K562 (cell line): ENCODE measurements at regions not wholly inside any gene's neighbourhood (a gene's known extent, or its start where the extent isn't known, plus 50 kb on each side); places are given as distances from the start of the nearest gene placed in this dataset.

Experiments
- ATAC-seq: fragments of 200-7000 bp; cut with Tn5 transposase; 3 replicates; pipeline ENCODE4 v1.9.1; 2020; ENCODE audit warnings: moderate library complexity
- BruUV-seq: library from RNA; stranded (reverse); fragments of 400-500 nt; replicated peaks from 2 replicates; lab custom pipeline; 2021; lab: Mats Ljungman, UMichigan
- CTCF ChIA-PET: fragments of 300-600 bp; formaldehyde crosslinking; extraction: SDS; loops from one replicate; lab custom pipeline; 2021; ENCODE audit warnings: low intra/inter-chr PET ratio; lab: Yijun Ruan, JAX
- POLR2A ChIA-PET: fragments of 300-600, 350-650 bp; sonication (Branson Sonifier 250); formaldehyde crosslinking; extraction: SDS; loops from one replicate; lab custom pipeline; 2021; ENCODE audit warnings: antibody characterized with exemption, inconsistent platforms; lab: Yijun Ruan, JAX
- DNase-seq, 4 experiments: peaks; one replicate each; pipeline versions ENCODE4 v3.0.0 to v3.0.0-alpha.2; 2011 to 2018; ENCODE audit warnings: low spot score in 3 of 4, mixed read lengths in 3 of 4; ENCODE audit errors: extremely low read depth in 1 of 4
- FAIRE-seq: peaks from 2 replicates; lab custom pipeline; 2011; peaks lifted over from hg19 to GRCh38; lab: Jason Lieb, UNC
- H2AFZ ChIP-seq: 2 replicates; pipeline ENCODE4 v1.6.0; 2011; ENCODE audit warnings: low read depth, low read length, control low read depth, inconsistent platforms
- H3K27ac ChIP-seq: fragments of 200-600 bp; 3 replicates; pipeline ENCODE4 v1.8.0; 2011; ENCODE audit warnings: low read depth, mild to moderate bottlenecking, control low read depth, inconsistent platforms, low read length, moderate library complexity, mixed read lengths; ENCODE audit errors: extremely low read depth
- H3K27me3 ChIP-seq, 2 experiments: fragments of 300-600 bp in 1 of 2; 2 replicates in 1 of 2; 3 replicates in 1 of 2; pipeline versions ENCODE4 v1.6.0 to v1.8.0; 2011; ENCODE audit warnings: inconsistent platforms in 2 of 2, low read length in 2 of 2, mild to moderate bottlenecking in 1 of 2, mixed read lengths in 1 of 2, moderate library complexity in 1 of 2; ENCODE audit not compliant: control insufficient read depth in 2 of 2, insufficient read depth in 2 of 2
- H3K36me3 ChIP-seq: fragments of 300-600 bp; 3 replicates; pipeline ENCODE4 v1.8.0; 2011; ENCODE audit warnings: mild to moderate bottlenecking, low read length, inconsistent platforms; ENCODE audit not compliant: control insufficient read depth, insufficient read depth
- H3K4me1 ChIP-seq, 2 experiments: fragments of 200-600 bp in 1 of 2; replicated peaks in 1 of 2; 2 replicates in 1 of 2; 3 replicates in 1 of 2; pipeline versions ENCODE4 v1.5.1 to v1.8.0; 2011; ENCODE audit warnings: inconsistent platforms in 2 of 2, low read length in 2 of 2, mild to moderate bottlenecking in 1 of 2, mixed read lengths in 1 of 2, moderate library complexity in 1 of 2; ENCODE audit not compliant: control insufficient read depth in 2 of 2, insufficient read depth in 2 of 2
- H3K4me2 ChIP-seq: 2 replicates; pipeline ENCODE4 v1.6.1; 2011; ENCODE audit warnings: low read length, control low read depth, inconsistent platforms, mixed read lengths; ENCODE audit not compliant: insufficient read depth
- H3K4me3 ChIP-seq: fragments of 200-600 bp; sonication (generic), shearing (Covaris generic); 2 replicates; pipeline ENCODE4 v1.5.1; 2016; ENCODE audit warnings: control low read depth, inconsistent platforms
- H3K79me2 ChIP-seq: fragments of 200-600 bp; 3 replicates; pipeline ENCODE4 v1.8.0; 2011; ENCODE audit warnings: low read length, inconsistent platforms; ENCODE audit not compliant: control insufficient read depth, insufficient read depth
- H3K9ac ChIP-seq, 2 experiments: 2 replicates each; pipeline versions ENCODE4 v1.6.0 to v1.6.1; 2011; ENCODE audit warnings: low read depth in 2 of 2, low read length in 2 of 2, control low read depth in 1 of 2, inconsistent platforms in 1 of 2, mild to moderate bottlenecking in 1 of 2, mixed read lengths in 1 of 2; ENCODE audit not compliant: insufficient read depth in 1 of 2
- H3K9me1 ChIP-seq: one replicate; pipeline ENCODE4 v1.6.0; 2011; ENCODE audit warnings: inconsistent platforms, mild to moderate bottlenecking, low read length, moderate library complexity; ENCODE audit not compliant: control insufficient read depth, insufficient read depth
- H3K9me3 ChIP-seq: replicated peaks from 2 replicates; pipeline ENCODE4 v1.5.1; 2011; ENCODE audit warnings: low read depth, low read length, inconsistent platforms; ENCODE audit not compliant: control insufficient read depth, insufficient read depth
- H4K20me1 ChIP-seq: replicated peaks from 2 replicates; pipeline ENCODE4 v1.6.1; 2011; ENCODE audit warnings: low read length, inconsistent platforms, mixed read lengths; ENCODE audit not compliant: control insufficient read depth, insufficient read depth
- KLF1 ChIP-seq: fragments of 450-650 bp; IDR thresholded peaks from 2 replicates; pipeline ENCODE4 v1.6.1; 2016; ENCODE audit warnings: missing genetic modification characterization, missing compliant biosample characterization
- LEF1 ChIP-seq: fragments of 450-650 bp; IDR thresholded peaks from 2 replicates; pipeline ENCODE4 v1.6.1; 2016; ENCODE audit warnings: mild to moderate bottlenecking
- RUNX1 ChIP-seq: sonication (generic); IDR thresholded peaks from 2 replicates; pipeline ENCODE4 v1.6.1; 2016; ENCODE audit warnings: antibody characterized with exemption, low read depth
- SPI1 ChIP-seq: IDR thresholded peaks from 2 replicates; pipeline ENCODE4 v1.6.1; 2011; ENCODE audit warnings: low read depth, low read length, control low read depth, borderline replicate concordance
- TAF9B ChIP-seq: fragments of 450-650 bp; IDR thresholded peaks from 2 replicates; pipeline ENCODE4 v1.6.1; 2018; ENCODE audit warnings: mild to moderate bottlenecking; ENCODE audit not compliant: partially characterized antibody
- ZKSCAN1 ChIP-seq: fragments of 150-350 bp; IDR thresholded peaks from 2 replicates; pipeline ENCODE4 v1.6.1; 2016; ENCODE audit warnings: low read depth, low read length
- WGBS: fragments of 100-300 bp; shearing (Covaris generic); methylation state at CpG from one replicate; pipeline ENCODE4 v1.1.6; 2016; ENCODE audit warnings: low coverage, mixed read lengths; ENCODE audit not compliant: insufficient coverage; ENCODE audit errors: missing lambda C conversion rate; 5-methylcytosine and 5-hydroxymethylcytosine counted together
- in situ Hi-C: fragments of 300-500 bp; cut with MboI; formaldehyde crosslinking; loops from 4 replicates; pipeline ENCODE4 v1.15.0; 2018; ENCODE audit warnings: inconsistent platforms, mixed read lengths
- intact Hi-C: fragments of 100-400 bp; cut with micrococcal nuclease; formaldehyde crosslinking; loops from 2 replicates; pipeline ENCODE4 v1.14.2; 2022
- TF ChIP-seq, protein P1 (sequence below): fragments of 250-450 bp; sonication (Bioruptor Pico); IDR thresholded peaks from 2 replicates; pipeline ENCODE4 v1.5.0; 2021; ENCODE audit warnings: mild to moderate bottlenecking, borderline replicate concordance
- TF ChIP-seq, protein P2 (sequence below): fragments of 200-800 bp; sonication (Bioruptor generic); IDR thresholded peaks from 2 replicates; pipeline ENCODE4 v1.6.1; 2017; ENCODE audit warnings: missing genetic modification characterization, missing compliant biosample characterization
- TF ChIP-seq, protein P3 (sequence below): fragments of 250-450 bp; sonication (Bioruptor Pico); IDR thresholded peaks from 2 replicates; pipeline ENCODE4 v1.8.0; 2022; ENCODE audit warnings: moderate library complexity, mild to moderate bottlenecking, inconsistent platforms
- TF ChIP-seq, protein P4 (sequence below): sonication (generic); formaldehyde crosslinking; IDR thresholded peaks from 2 replicates; pipeline ENCODE4 v1.8.0; 2022; ENCODE audit warnings: mild to moderate bottlenecking, low read depth, missing genetic modification reagents

DNA sequence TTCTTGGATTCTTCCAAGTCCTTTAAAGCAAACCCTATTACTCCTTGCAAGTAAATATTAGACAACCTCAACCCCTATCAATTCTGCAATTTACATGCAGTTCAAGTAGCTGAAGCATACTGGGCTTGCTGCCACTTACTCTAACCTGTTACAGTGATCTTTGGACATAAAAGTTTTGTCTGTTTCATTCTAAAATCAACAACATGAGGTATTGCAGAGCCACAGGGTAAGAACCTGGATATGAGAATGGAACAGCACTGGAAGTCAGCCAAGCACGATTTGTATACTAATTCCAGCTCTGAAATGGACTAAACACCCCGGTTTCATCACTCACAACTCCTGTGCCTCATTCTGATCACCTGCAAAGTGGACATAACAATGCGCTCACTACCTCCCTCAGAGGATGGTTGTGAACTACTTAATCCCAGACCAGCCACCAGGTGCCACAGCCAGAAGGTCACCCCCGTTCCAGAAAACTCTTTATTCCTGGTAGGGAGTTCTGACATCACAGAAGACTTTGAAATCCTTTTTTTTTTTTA, 270.0 kb downstream of the ADGB start (continued):
- TF ChIP-seq, protein P1, sequence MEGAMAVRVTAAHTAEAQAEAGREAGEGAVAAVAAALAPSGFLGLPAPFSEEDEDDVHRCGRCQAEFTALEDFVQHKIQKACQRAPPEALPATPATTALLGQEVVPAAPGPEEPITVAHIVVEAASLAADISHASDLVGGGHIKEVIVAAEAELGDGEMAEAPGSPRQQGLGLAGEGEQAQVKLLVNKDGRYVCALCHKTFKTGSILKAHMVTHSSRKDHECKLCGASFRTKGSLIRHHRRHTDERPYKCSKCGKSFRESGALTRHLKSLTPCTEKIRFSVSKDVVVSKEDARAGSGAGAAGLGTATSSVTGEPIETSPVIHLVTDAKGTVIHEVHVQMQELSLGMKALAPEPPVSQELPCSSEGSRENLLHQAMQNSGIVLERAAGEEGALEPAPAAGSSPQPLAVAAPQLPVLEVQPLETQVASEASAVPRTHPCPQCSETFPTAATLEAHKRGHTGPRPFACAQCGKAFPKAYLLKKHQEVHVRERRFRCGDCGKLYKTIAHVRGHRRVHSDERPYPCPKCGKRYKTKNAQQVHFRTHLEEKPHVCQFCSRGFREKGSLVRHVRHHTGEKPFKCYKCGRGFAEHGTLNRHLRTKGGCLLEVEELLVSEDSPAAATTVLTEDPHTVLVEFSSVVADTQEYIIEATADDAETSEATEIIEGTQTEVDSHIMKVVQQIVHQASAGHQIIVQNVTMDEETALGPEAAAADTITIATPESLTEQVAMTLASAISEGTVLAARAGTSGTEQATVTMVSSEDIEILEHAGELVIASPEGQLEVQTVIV (CRISPR knock-in tag) = no peak
- TF ChIP-seq KLF1 (tag) (no peak), TAF9B (no peak), SPI1 (no peak)
- TF ChIP-seq, protein P2, sequence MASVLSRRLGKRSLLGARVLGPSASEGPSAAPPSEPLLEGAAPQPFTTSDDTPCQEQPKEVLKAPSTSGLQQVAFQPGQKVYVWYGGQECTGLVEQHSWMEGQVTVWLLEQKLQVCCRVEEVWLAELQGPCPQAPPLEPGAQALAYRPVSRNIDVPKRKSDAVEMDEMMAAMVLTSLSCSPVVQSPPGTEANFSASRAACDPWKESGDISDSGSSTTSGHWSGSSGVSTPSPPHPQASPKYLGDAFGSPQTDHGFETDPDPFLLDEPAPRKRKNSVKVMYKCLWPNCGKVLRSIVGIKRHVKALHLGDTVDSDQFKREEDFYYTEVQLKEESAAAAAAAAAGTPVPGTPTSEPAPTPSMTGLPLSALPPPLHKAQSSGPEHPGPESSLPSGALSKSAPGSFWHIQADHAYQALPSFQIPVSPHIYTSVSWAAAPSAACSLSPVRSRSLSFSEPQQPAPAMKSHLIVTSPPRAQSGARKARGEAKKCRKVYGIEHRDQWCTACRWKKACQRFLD (CRISPR knock-in tag) = 0 out of 2 replicates have a peak, but pooled peaks have one; percentile 44

DNA sequence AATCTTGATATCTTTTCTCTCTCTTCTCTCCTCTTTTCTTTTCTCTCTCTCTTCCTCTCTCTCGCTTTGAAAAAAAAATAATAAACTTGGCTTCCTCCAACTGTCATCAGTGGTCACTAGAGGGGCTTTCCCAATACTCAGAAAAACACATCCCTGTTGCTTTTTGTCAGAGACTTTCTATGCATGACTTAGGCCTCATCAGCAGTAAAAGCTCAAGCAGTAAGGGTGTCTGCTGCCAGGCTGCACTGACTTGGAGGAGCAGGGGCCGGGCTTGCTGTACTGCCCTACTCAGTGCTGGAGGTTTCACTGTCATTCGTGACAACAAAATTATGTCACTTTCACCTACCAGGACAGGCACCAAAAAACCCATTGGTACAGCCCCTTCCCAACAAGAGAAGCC, 272.0 kb downstream of the ADGB start:
- DNase-seq = no peak
- POLR2A ChIA-PET = interaction anchor here (1.1 kb wide), 1 partner anchor 361 kb away, joined by 3 read pairs; no protein-coding TSS in a partner anchor
- Histone ChIP-seq H3K4me2 (no peak overlapping the region), H3K36me3 (no peaks in the 10 kb centered on the region), H3K79me2 (no peaks in the 10 kb centered on the region), H3K27me3 (no peaks in the 10 kb centered on the region), H4K20me1 (no peaks in the 10 kb centered on the region), H3K27ac (no peak overlapping the region), H3K4me3 (no peak overlapping the region), H3K4me1 (peaks cover 9 to 36% of the 10 kb centered on the region in 2 experiments)
- no peak for TF ChIP-seq LEF1
- TF ChIP-seq, protein P3, sequence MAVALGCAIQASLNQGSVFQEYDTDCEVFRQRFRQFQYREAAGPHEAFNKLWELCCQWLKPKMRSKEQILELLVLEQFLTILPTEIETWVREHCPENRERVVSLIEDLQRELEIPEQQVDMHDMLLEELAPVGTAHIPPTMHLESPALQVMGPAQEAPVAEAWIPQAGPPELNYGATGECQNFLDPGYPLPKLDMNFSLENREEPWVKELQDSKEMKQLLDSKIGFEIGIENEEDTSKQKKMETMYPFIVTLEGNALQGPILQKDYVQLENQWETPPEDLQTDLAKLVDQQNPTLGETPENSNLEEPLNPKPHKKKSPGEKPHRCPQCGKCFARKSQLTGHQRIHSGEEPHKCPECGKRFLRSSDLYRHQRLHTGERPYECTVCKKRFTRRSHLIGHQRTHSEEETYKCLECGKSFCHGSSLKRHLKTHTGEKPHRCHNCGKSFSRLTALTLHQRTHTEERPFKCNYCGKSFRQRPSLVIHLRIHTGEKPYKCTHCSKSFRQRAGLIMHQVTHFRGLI (CRISPR knock-in tag) = no peak
- no peak for TF ChIP-seq RUNX1
- TF ChIP-seq, protein P4, sequence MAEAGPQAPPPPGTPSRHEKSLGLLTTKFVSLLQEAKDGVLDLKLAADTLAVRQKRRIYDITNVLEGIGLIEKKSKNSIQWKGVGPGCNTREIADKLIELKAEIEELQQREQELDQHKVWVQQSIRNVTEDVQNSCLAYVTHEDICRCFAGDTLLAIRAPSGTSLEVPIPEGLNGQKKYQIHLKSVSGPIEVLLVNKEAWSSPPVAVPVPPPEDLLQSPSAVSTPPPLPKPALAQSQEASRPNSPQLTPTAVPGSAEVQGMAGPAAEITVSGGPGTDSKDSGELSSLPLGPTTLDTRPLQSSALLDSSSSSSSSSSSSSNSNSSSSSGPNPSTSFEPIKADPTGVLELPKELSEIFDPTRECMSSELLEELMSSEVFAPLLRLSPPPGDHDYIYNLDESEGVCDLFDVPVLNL = no peak
- TF ChIP-seq ZKSCAN1 = peak; percentile 67; the same call in 1 of the 2 replicates
- TF ChIP-seq, all 486 proteins: peak for 1
- intact Hi-C loops (no loop called here), in situ Hi-C loops (no loop called here)
- WGBS = 60% methylated on average over 3 of the region's 3 CpGs
- Histone ChIP-seq H3K9ac (no peak overlapping the region; a peak in 1 of 4 replicates), H3K9me3 (no peaks in the 10 kb centered on the region), H3K9me1 (no peaks in the 10 kb centered on the region), H2AFZ (peak overlapping the region; percentile 3; the same call in 1 of the 2 replicates)
- CTCF ChIA-PET = no interaction called here
- BruUV-seq = no TSS peak
- FAIRE-seq (no peak), ATAC-seq (0 out of 3 replicates have a peak, but pooled peaks have one; percentile 12)
